ENCODE measurements at regions not wholly inside any gene's neighbourhood (a gene's known extent, or its start where the extent isn't known, plus 50 kb on each side); places are given as distances from the start of the nearest gene placed in this dataset.
A peak's percentile ranks its signal among the peaks of the same experiment; 100 is the strongest.
"Not testable (repeated sequence)": the region's sequence is repeated elsewhere in the genome, so short reads cannot be mapped to it uniquely, and the experiment has no call there.

- CTCF ChIA-PET, result no interaction called here
- Histone ChIP-seq H3K9ac (ENCODE audit: low read length) (no peak overlapping the region), H3K27ac (ENCODE audit: low read length) (no peak overlapping the region), H3K9me3 (ENCODE audit: low read length) (peaks cover 28% of the 10 kb centered on the region), H3K27me3 (ENCODE audit: low read length) (no peaks in the 10 kb centered on the region), H3F3A (ENCODE audit: low read length, unreplicated experiment) (no peaks in the 10 kb centered on the region), H3K4me1 (ENCODE audit: insufficient read depth, low read length) (no peaks in the 10 kb centered on the region), H2AFZ (ENCODE audit: low read length) (no peak overlapping the region), H3K36me3 (ENCODE audit: low read depth, low read length) (peaks cover 10% of the 10 kb centered on the region; the same call in 1 of the 2 replicates), H3K4me3 (ENCODE audit: low read length) (no peak overlapping the region), H4K20me1 (ENCODE audit: low read length) (no peaks in the 10 kb centered on the region), H3K4me2 (ENCODE audit: low read length) (no peak overlapping the region), H3K9me2 (replicated peaks; ENCODE audit: low read length) (no peaks in the 10 kb centered on the region), H3K79me2 (ENCODE audit: low read length) (no peaks in the 10 kb centered on the region)
- DNase-seq (no peak), ATAC-seq (no peak)
- POLR2A ChIA-PET (ENCODE audit: unreplicated experiment), result no interaction called here
- intact Hi-C loops (cut with micrococcal nuclease), result no loop called here
- no TSS peak for BruUV-seq (replicated peaks)
- TF ChIP-seq EZH2 (IDR thresholded peaks at IDR 0.05; ENCODE audit: low read length, unreplicated experiment), result no peak
- TF ChIP-seq CTCF (conservative IDR thresholded peaks at IDR 0.05; ENCODE audit: low read depth, low read length), result no peak
- TF ChIP-seq EZH2phosphoT487 (IDR thresholded peaks at IDR 0.05; ENCODE audit: borderline replicate concordance, low read length), result no peak
Measured at GRCh38 chr10:62696798-62697197, 107.7 kb upstream of the ADO start.

- peaks cover 10% of the 10 kb centered on the region; the same call in 1 of the 2 replicates for H3K36me3 ChIP-seq (ENCODE audit: low read depth, low read length)
- ATAC-seq (no peak), DNase-seq (peak; percentile 33)
- H3K79me2 ChIP-seq (ENCODE audit: low read length), result no peaks in the 10 kb centered on the region
- ChIA-PET POLR2A (ENCODE audit: unreplicated experiment) (no interaction called here), CTCF (no interaction called here)
- no peak overlapping the region for H2AFZ ChIP-seq (ENCODE audit: low read length)
- no peaks in the 10 kb centered on the region for H4K20me1 ChIP-seq (ENCODE audit: low read length)
- no TSS peak for BruUV-seq (replicated peaks)
- H3K9ac ChIP-seq (ENCODE audit: low read length), result no peak overlapping the region
- no peaks in the 10 kb centered on the region for H3F3A ChIP-seq (ENCODE audit: low read length, unreplicated experiment)
- H3K9me2 ChIP-seq (replicated peaks; ENCODE audit: low read length), result no peaks in the 10 kb centered on the region
- H3K4me2 ChIP-seq (ENCODE audit: low read length), result no peak overlapping the region
- intact Hi-C loops (cut with micrococcal nuclease), result no loop called here
- TF ChIP-seq EZH2phosphoT487 (IDR thresholded peaks at IDR 0.05; ENCODE audit: borderline replicate concordance, low read length) (no peak), CTCF (conservative IDR thresholded peaks at IDR 0.05; ENCODE audit: low read depth, low read length) (no peak), EZH2 (IDR thresholded peaks at IDR 0.05; ENCODE audit: low read length, unreplicated experiment) (no peak)
- peaks cover 28% of the 10 kb centered on the region for H3K9me3 ChIP-seq (ENCODE audit: low read length)
- H3K27me3 ChIP-seq (ENCODE audit: low read length), result no peaks in the 10 kb centered on the region
- no peaks in the 10 kb centered on the region for H3K4me1 ChIP-seq (ENCODE audit: insufficient read depth, low read length)
- no peak overlapping the region for H3K4me3 ChIP-seq (ENCODE audit: low read length)
- H3K27ac ChIP-seq (ENCODE audit: low read length), result no peak overlapping the region
Measured at GRCh38 chr10:62699148-62699547, 105.4 kb upstream of the ADO start.

- H3K4me3 ChIP-seq (ENCODE audit: low read length); DNase-seq; H3K27ac ChIP-seq (ENCODE audit: low read length); H2AFZ ChIP-seq (ENCODE audit: low read length); H3K27me3 ChIP-seq (ENCODE audit: low read length); BruUV-seq (replicated peaks); H3K4me2 ChIP-seq (ENCODE audit: low read length); POLR2A ChIA-PET (ENCODE audit: unreplicated experiment); H3K4me1 ChIP-seq (ENCODE audit: insufficient read depth, low read length); intact Hi-C loops (cut with micrococcal nuclease); ATAC-seq; H3K36me3 ChIP-seq (ENCODE audit: low read depth, low read length); H3K9me3 ChIP-seq (ENCODE audit: low read length); H3F3A ChIP-seq (ENCODE audit: low read length, unreplicated experiment); CTCF ChIA-PET; H4K20me1 ChIP-seq (ENCODE audit: low read length); H3K9me2 ChIP-seq (replicated peaks; ENCODE audit: low read length); H3K9ac ChIP-seq (ENCODE audit: low read length); H3K79me2 ChIP-seq (ENCODE audit: low read length): not testable (repeated sequence)
Measured at GRCh38 chr10:62704121-62704520, 100.4 kb upstream of the ADO start.
